ENCODE measurements at regions not wholly inside any gene's neighbourhood (a gene's known extent, or its start where the extent isn't known, plus 50 kb on each side); places are given as distances from the start of the nearest gene placed in this dataset.
"Not testable (repeated sequence)": the region's sequence is repeated elsewhere in the genome, so short reads cannot be mapped to it uniquely, and the experiment has no call there.

DNA sequence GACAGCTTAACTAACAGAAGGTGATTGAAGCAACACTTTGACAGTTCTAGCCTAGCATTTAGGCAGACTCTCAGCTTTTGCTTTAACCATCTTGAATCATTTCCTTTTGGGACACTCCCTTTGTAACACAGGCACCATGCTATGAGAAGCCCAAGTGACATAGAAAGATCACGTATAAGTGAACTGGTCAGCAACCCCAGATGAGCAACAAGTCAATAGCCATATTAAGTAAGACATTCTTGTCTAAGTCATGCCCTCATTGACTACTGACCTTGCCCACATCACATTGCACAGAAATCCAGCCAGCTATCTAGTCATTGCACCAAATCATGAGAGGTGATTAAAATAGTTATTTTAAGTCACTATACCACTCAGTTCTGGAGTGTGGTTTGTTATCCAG is 476.8 kb downstream of the TRHDE start:
- no peaks in the 10 kb centered on the region for H3K9me3 Mint-ChIP-seq (ENCODE audit: insufficient read depth)
- no peak for DNase-seq
- no peak overlapping the region for H2AFZ ChIP-seq (ENCODE audit: insufficient read depth, low read depth, low read length, poor library complexity, severe bottlenecking)
- H3K27ac ChIP-seq (ENCODE audit: low read length in 2 of 2): no peak overlapping the region
- H3K4me2 ChIP-seq (replicated peaks; ENCODE audit: low read depth, low read length, poor library complexity, severe bottlenecking): no peak overlapping the region
- no peak for TF ChIP-seq EZH2 (IDR thresholded peaks at IDR 0.05; ENCODE audit: borderline replicate concordance, insufficient read depth, low read depth, low read length, poor library complexity, severe bottlenecking)
- TF ChIP-seq, protein P1, sequence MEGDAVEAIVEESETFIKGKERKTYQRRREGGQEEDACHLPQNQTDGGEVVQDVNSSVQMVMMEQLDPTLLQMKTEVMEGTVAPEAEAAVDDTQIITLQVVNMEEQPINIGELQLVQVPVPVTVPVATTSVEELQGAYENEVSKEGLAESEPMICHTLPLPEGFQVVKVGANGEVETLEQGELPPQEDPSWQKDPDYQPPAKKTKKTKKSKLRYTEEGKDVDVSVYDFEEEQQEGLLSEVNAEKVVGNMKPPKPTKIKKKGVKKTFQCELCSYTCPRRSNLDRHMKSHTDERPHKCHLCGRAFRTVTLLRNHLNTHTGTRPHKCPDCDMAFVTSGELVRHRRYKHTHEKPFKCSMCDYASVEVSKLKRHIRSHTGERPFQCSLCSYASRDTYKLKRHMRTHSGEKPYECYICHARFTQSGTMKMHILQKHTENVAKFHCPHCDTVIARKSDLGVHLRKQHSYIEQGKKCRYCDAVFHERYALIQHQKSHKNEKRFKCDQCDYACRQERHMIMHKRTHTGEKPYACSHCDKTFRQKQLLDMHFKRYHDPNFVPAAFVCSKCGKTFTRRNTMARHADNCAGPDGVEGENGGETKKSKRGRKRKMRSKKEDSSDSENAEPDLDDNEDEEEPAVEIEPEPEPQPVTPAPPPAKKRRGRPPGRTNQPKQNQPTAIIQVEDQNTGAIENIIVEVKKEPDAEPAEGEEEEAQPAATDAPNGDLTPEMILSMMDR (IDR thresholded peaks at IDR 0.05): no peak
- no peaks in the 10 kb centered on the region for H3K27me3 Mint-ChIP-seq
- H3K79me2 ChIP-seq (ENCODE audit: control insufficient read depth, insufficient read depth, low read length): no peaks in the 10 kb centered on the region
- no peaks in the 10 kb centered on the region for H4K20me1 ChIP-seq (ENCODE audit: control insufficient read depth, insufficient read depth, low read length, poor library complexity, severe bottlenecking)
- H3K27me3 ChIP-seq (replicated peaks in 1 of 4; ENCODE audit: control extremely low read depth in 1 of 4, control insufficient read depth in 3 of 4, insufficient read depth in 4 of 4, low read length in 3 of 4): no peaks in the 10 kb centered on the region
- no peaks in the 10 kb centered on the region for H3K4me1 Mint-ChIP-seq
- no peak overlapping the region for H3K4me3 Mint-ChIP-seq
- ChIA-PET CTCF (no interaction called here), POLR2A (no interaction called here)
- H3K27ac Mint-ChIP-seq: no peak overlapping the region
- H3K4me1 ChIP-seq (ENCODE audit: control insufficient read depth in 2 of 2, insufficient read depth in 2 of 2, low read length in 2 of 2): no peaks in the 10 kb centered on the region
- no peaks in the 10 kb centered on the region for H3K36me3 ChIP-seq (replicated peaks in 1 of 2; ENCODE audit: control extremely low read depth in 1 of 2, control insufficient read depth in 1 of 2, extremely low read depth in 1 of 2, insufficient read depth in 2 of 2, low read length in 1 of 2)
- peaks cover 0 to 1% (median 0%) of the 10 kb centered on the region in 3 donors for H3K9me3 ChIP-seq (ENCODE audit: control extremely low read depth in 1 of 3, control insufficient read depth in 2 of 3, insufficient read depth in 1 of 3, low read length in 2 of 3)
- 60% methylated on average over 1 of the region's 1 CpG for WGBS (ENCODE audit: insufficient coverage)
- intact Hi-C loops (cut with micrococcal nuclease): no loop called here
- no peak for ATAC-seq (ENCODE audit: low read depth)
- no peak overlapping the region for H3K4me3 ChIP-seq (ENCODE audit: control extremely low read depth in 1 of 5, extremely low read depth in 1 of 5, insufficient read depth in 1 of 5, low read depth in 2 of 5, low read length in 4 of 5)
- H3K9ac ChIP-seq (ENCODE audit: low read length): no peak overlapping the region

DNA sequence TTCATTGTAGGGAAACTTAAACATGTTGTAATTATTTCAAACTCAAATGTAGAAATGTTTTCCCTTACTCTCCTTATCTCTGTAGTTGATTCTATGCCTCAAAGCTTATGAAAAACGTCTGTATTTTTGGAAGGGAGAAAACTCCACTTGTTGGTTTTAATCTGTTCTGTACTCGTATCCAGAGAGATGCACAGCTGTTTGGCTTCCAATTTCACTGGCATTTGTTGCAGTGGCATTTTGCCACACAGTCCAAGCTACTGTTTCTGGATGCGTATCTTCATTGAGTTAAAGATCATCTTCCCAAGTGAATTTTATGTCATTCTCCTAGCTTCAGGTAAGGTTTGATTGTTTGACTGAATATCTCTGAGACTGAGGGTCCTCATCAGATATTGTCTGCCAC is 481.4 kb downstream of the TRHDE start:
- H3K4me2 ChIP-seq (replicated peaks; ENCODE audit: low read depth, low read length, poor library complexity, severe bottlenecking): no peak overlapping the region
- no peaks in the 10 kb centered on the region for H3K36me3 ChIP-seq (replicated peaks in 1 of 2; ENCODE audit: control extremely low read depth in 1 of 2, control insufficient read depth in 1 of 2, extremely low read depth in 1 of 2, insufficient read depth in 2 of 2, low read length in 1 of 2)
- no peaks in the 10 kb centered on the region for H3K4me1 Mint-ChIP-seq
- no peaks in the 10 kb centered on the region for H3K27me3 ChIP-seq (replicated peaks in 1 of 4; ENCODE audit: control extremely low read depth in 1 of 4, control insufficient read depth in 3 of 4, insufficient read depth in 4 of 4, low read length in 3 of 4)
- no peaks in the 10 kb centered on the region for H3K4me1 ChIP-seq (ENCODE audit: control insufficient read depth in 2 of 2, insufficient read depth in 2 of 2, low read length in 2 of 2)
- DNase-seq: no peak
- 75% methylated on average over 1 of the region's 3 CpGs for WGBS (ENCODE audit: insufficient coverage)
- no peak overlapping the region for H3K27ac ChIP-seq (ENCODE audit: low read length in 2 of 2)
- ChIA-PET POLR2A (no interaction called here), CTCF (no interaction called here)
- H3K27me3 Mint-ChIP-seq: no peaks in the 10 kb centered on the region
- peaks cover 1 to 11% (median 1%) of the 10 kb centered on the region in 3 donors for H3K9me3 ChIP-seq (ENCODE audit: control extremely low read depth in 1 of 3, control insufficient read depth in 2 of 3, insufficient read depth in 1 of 3, low read length in 2 of 3)
- no peak for ATAC-seq (ENCODE audit: low read depth)
- H3K9me3 Mint-ChIP-seq (ENCODE audit: insufficient read depth): peaks cover 5% of the 10 kb centered on the region
- intact Hi-C loops (cut with micrococcal nuclease): no loop called here
- no peak overlapping the region for H3K27ac Mint-ChIP-seq
- H2AFZ ChIP-seq (ENCODE audit: insufficient read depth, low read depth, low read length, poor library complexity, severe bottlenecking): no peak overlapping the region
- H3K4me3 Mint-ChIP-seq: no peak overlapping the region
- TF ChIP-seq, protein P1 (IDR thresholded peaks at IDR 0.05): no peak
- no peak for TF ChIP-seq EZH2 (IDR thresholded peaks at IDR 0.05; ENCODE audit: borderline replicate concordance, insufficient read depth, low read depth, low read length, poor library complexity, severe bottlenecking)
- no peaks in the 10 kb centered on the region for H3K79me2 ChIP-seq (ENCODE audit: control insufficient read depth, insufficient read depth, low read length)
- H4K20me1 ChIP-seq (ENCODE audit: control insufficient read depth, insufficient read depth, low read length, poor library complexity, severe bottlenecking): no peaks in the 10 kb centered on the region
- H3K4me3 ChIP-seq (ENCODE audit: control extremely low read depth in 1 of 5, extremely low read depth in 1 of 5, insufficient read depth in 1 of 5, low read depth in 2 of 5, low read length in 4 of 5): no peak overlapping the region
- H3K9ac ChIP-seq (ENCODE audit: low read length): no peak overlapping the region

DNA sequence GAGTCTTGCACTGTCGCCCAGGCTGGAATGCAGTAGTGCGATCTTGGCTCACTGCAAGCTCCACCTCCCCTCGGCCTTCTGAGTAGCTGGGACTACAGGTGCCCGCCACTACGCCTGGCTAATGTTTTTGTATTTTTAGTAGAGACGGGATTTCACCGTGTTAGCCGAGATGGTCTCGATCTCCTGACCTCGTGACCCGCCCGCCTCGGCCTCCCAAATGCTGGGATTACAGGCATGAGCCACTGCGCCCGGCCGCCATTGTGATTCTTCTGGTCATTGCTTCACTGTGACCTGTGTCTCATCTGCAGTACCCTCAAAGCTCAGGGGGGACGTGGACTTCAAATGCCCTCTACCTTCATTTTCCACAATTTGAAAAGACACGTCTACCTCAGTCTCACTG is 481.9 kb downstream of the TRHDE start:
- H3K4me1 ChIP-seq (ENCODE audit: control insufficient read depth in 2 of 2, insufficient read depth in 2 of 2, low read length in 2 of 2); H3K4me1 Mint-ChIP-seq; H3K27me3 ChIP-seq (replicated peaks in 1 of 4; ENCODE audit: control extremely low read depth in 1 of 4, control insufficient read depth in 3 of 4, insufficient read depth in 4 of 4, low read length in 3 of 4); H2AFZ ChIP-seq (ENCODE audit: insufficient read depth, low read depth, low read length, poor library complexity, severe bottlenecking); H3K36me3 ChIP-seq (replicated peaks in 1 of 2; ENCODE audit: control extremely low read depth in 1 of 2, control insufficient read depth in 1 of 2, extremely low read depth in 1 of 2, insufficient read depth in 2 of 2, low read length in 1 of 2); H3K27me3 Mint-ChIP-seq; H3K9ac ChIP-seq (ENCODE audit: low read length); ATAC-seq (ENCODE audit: low read depth); H3K27ac ChIP-seq (ENCODE audit: low read length in 2 of 2); H3K4me3 Mint-ChIP-seq; DNase-seq; H3K9me3 Mint-ChIP-seq (ENCODE audit: insufficient read depth); CTCF ChIA-PET; H3K27ac Mint-ChIP-seq; H3K4me2 ChIP-seq (replicated peaks; ENCODE audit: low read depth, low read length, poor library complexity, severe bottlenecking); POLR2A ChIA-PET; H4K20me1 ChIP-seq (ENCODE audit: control insufficient read depth, insufficient read depth, low read length, poor library complexity, severe bottlenecking); intact Hi-C loops (cut with micrococcal nuclease); H3K4me3 ChIP-seq (ENCODE audit: control extremely low read depth in 1 of 5, extremely low read depth in 1 of 5, insufficient read depth in 1 of 5, low read depth in 2 of 5, low read length in 4 of 5); H3K79me2 ChIP-seq (ENCODE audit: control insufficient read depth, insufficient read depth, low read length): not testable (repeated sequence)
- H3K9me3 ChIP-seq (ENCODE audit: control extremely low read depth in 1 of 3, control insufficient read depth in 2 of 3, insufficient read depth in 1 of 3, low read length in 2 of 3): peaks cover 1 to 11% (median 1%) of the 10 kb centered on the region in 3 donors
- 97% methylated on average over 16 of the region's 18 CpGs for WGBS (ENCODE audit: insufficient coverage)

Data from B cell (primary cell).